Liver (tissue), 3 donors: ENCODE measurements at regions not wholly inside any gene's neighbourhood (a gene's known extent, or its start where the extent isn't known, plus 50 kb on each side); places are given as distances from the start of the nearest gene placed in this dataset.

ENCODE experiments used
- ATF3 ChIP-seq: IDR thresholded peaks from 2 replicates; pipeline ENCODE4 v1.6.1; 2016; ENCODE audit warnings: antibody characterized with exemption
- CTCF ChIP-seq: fragments of 150-350 bp; IDR thresholded peaks from 2 replicates; pipeline ENCODE4 v1.5.1; 2017; ENCODE audit warnings: improper control_type of control experiment, low read depth, low read length; ENCODE audit not compliant: missing input control
- EGR1 ChIP-seq, 2 donors: IDR thresholded peaks; 2 replicates each; pipeline ENCODE4 v1.6.1; 2016 to 2018; ENCODE audit warnings: antibody characterized with exemption in 2 of 2, low read depth in 2 of 2
- FOXA1 ChIP-seq: IDR thresholded peaks from 2 replicates; pipeline ENCODE4 v1.6.1; 2016; ENCODE audit warnings: antibody characterized with exemption
- GABPA ChIP-seq, 2 donors: IDR thresholded peaks in 1 of 2; conservative IDR thresholded peaks in 1 of 2; 2 replicates each; pipeline ENCODE4 v1.6.1; 2016; ENCODE audit warnings: antibody characterized with exemption in 2 of 2, mild to moderate bottlenecking in 1 of 2, moderate library complexity in 1 of 2
- HNF4G ChIP-seq: IDR thresholded peaks from 2 replicates; pipeline ENCODE4 v1.6.1; 2016; ENCODE audit warnings: antibody characterized with exemption
- MAX ChIP-seq: IDR thresholded peaks from 2 replicates; pipeline ENCODE4 v1.6.1; 2016; ENCODE audit warnings: antibody characterized with exemption
- REST ChIP-seq: IDR thresholded peaks from 2 replicates; pipeline ENCODE4 v1.6.1; 2016; ENCODE audit warnings: antibody characterized with exemption, mild to moderate bottlenecking
- donor health status: healthy.
- donor health status: healthy.

- no peak for TF ChIP-seq MAX
- TF ChIP-seq CTCF: no peak
- TF ChIP-seq FOXA1: no peak
- TF ChIP-seq EGR1 (IDR thresholded peaks at IDR 0.05; ENCODE audit: low read depth in 2 of 2): no peak
- TF ChIP-seq ATF3: no peak
- no peak for TF ChIP-seq REST
- TF ChIP-seq GABPA (IDR thresholded peaks at IDR 0.05 in 1 of 2, conservative IDR thresholded peaks at IDR 0.05 in 1 of 2): no peak
- no peak for TF ChIP-seq HNF4G
Measured at GRCh38 chr13:103277959-103278694, 211.9 kb upstream of the SLC10A2 start.
